Neural crest cell (in vitro differentiated cells): ENCODE measurements at regions not wholly inside any gene's neighbourhood (a gene's known extent, or its start where the extent isn't known, plus 50 kb on each side); places are given as distances from the start of the nearest gene placed in this dataset.

Experiments used
- DNase-seq: peaks from one replicate; pipeline ENCODE4 v3.0.0; 2021; ENCODE audit warnings: low read depth, mixed read lengths, low spot score
- H3K27ac Mint-ChIP-seq: one replicate; pipeline ENCODE4 v1.8.0; 2021; ENCODE audit warnings: mild to moderate bottlenecking, mixed read lengths; ENCODE audit not compliant: unreplicated experiment
- H3K27me3 Mint-ChIP-seq: 2 replicates; pipeline ENCODE4 v1.8.0; 2021; ENCODE audit warnings: low read depth, mild to moderate bottlenecking, mixed read lengths
- H3K36me3 Mint-ChIP-seq: 2 replicates; pipeline ENCODE4 v1.8.0; 2021; ENCODE audit warnings: low read depth, mild to moderate bottlenecking, mixed read lengths
- H3K4me1 Mint-ChIP-seq: 2 replicates; pipeline ENCODE4 v1.8.0; 2021; ENCODE audit warnings: mixed read lengths
- H3K4me3 Mint-ChIP-seq: one replicate; pipeline ENCODE4 v1.8.0; 2021; ENCODE audit warnings: mild to moderate bottlenecking, mixed read lengths
- H3K9me3 Mint-ChIP-seq: 2 replicates; pipeline ENCODE4 v1.8.0; 2021; ENCODE audit warnings: mixed read lengths
- CTCF ChIP-seq: fragments of 200-600 bp; sonication (generic); conservative IDR thresholded peaks from 2 replicates; pipeline ENCODE4 v1.5.0; 2021; ENCODE audit warnings: antibody characterized with exemption, mild to moderate bottlenecking

- TF ChIP-seq CTCF: no peak
- DNase-seq: no peak
- Mint-ChIP-seq H3K9me3 (no peaks in the 10 kb centered on the region), H3K27me3 (no peaks in the 10 kb centered on the region), H3K36me3 (no peaks in the 10 kb centered on the region), H3K27ac (no peak overlapping the region), H3K4me1 (no peaks in the 10 kb centered on the region), H3K4me3 (no peak overlapping the region)
These were observed 1137.1 kb upstream of the ATXN8OS start for GRCh38 chr13:68970532-68970931.

GRCh38 chr13:68948586-68948985, 1159.0 kb upstream of the ATXN8OS start:
- no peaks in the 10 kb centered on the region for H3K27me3 Mint-ChIP-seq
- peaks cover 6% of the 10 kb centered on the region for H3K9me3 Mint-ChIP-seq
- TF ChIP-seq CTCF: no peak
- H3K4me1 Mint-ChIP-seq: no peaks in the 10 kb centered on the region
- DNase-seq: no peak
- H3K36me3 Mint-ChIP-seq: no peaks in the 10 kb centered on the region
- no peak overlapping the region for H3K27ac Mint-ChIP-seq
- no peak overlapping the region for H3K4me3 Mint-ChIP-seq

GRCh38 chr13:68944272-68944671, 1163.4 kb upstream of the ATXN8OS start:
- H3K4me1 Mint-ChIP-seq: peaks cover 10% of the 10 kb centered on the region
- H3K27me3 Mint-ChIP-seq: no peaks in the 10 kb centered on the region
- TF ChIP-seq CTCF: no peak
- no peaks in the 10 kb centered on the region for H3K36me3 Mint-ChIP-seq
- no peak overlapping the region for H3K27ac Mint-ChIP-seq
- H3K4me3 Mint-ChIP-seq: no peak overlapping the region
- peaks cover 4% of the 10 kb centered on the region for H3K9me3 Mint-ChIP-seq
- no peak for DNase-seq

- Mint-ChIP-seq H3K36me3 (no peaks in the 10 kb centered on the region), H3K9me3 (peaks cover 7% of the 10 kb centered on the region), H3K27me3 (no peaks in the 10 kb centered on the region), H3K4me1 (peaks cover 13% of the 10 kb centered on the region), H3K4me3 (no peak overlapping the region), H3K27ac (peak overlapping the region; percentile 78)
- no peak for DNase-seq
- no peak for TF ChIP-seq CTCF
These were observed 1167.6 kb upstream of the ATXN8OS start for GRCh38 chr13:68940049-68940448.

GRCh38 chr13:68938639-68939038, 1169.0 kb upstream of the ATXN8OS start:
- DNase-seq: no peak
- Mint-ChIP-seq H3K27me3 (no peaks in the 10 kb centered on the region), H3K36me3 (no peaks in the 10 kb centered on the region), H3K27ac (no peak overlapping the region), H3K4me3 (no peak overlapping the region), H3K4me1 (peaks cover 13% of the 10 kb centered on the region), H3K9me3 (peaks cover 9% of the 10 kb centered on the region)
- no peak for TF ChIP-seq CTCF
